ENCODE measurements at regions not wholly inside any gene's neighbourhood (a gene's known extent, or its start where the extent isn't known, plus 50 kb on each side); places are given as distances from the start of the nearest gene placed in this dataset.

DNA sequence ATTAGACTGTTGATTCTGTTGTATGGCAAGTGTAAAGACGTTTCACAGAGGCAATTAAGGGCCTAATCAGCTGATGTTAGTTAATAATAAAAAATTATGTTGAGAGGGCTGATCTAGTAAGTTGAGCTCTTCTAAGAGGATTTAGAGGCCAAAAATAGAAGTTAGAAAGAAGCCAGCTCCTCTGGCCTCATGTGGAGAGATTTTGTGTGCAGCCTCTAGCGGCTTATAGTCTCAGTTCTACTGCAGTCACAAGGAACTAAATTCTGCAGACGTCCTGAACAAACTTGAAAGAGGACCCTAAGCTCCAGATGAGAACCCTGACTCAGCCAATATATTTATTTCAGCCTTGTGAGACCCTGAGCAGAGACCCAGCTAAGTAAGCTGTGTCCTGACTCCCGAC lies 498.6 kb downstream of the BTBD3 start:
- DNase-seq (ENCODE audit: low spot score, unreplicated experiment) = no peak
- TF ChIP-seq, protein P1, sequence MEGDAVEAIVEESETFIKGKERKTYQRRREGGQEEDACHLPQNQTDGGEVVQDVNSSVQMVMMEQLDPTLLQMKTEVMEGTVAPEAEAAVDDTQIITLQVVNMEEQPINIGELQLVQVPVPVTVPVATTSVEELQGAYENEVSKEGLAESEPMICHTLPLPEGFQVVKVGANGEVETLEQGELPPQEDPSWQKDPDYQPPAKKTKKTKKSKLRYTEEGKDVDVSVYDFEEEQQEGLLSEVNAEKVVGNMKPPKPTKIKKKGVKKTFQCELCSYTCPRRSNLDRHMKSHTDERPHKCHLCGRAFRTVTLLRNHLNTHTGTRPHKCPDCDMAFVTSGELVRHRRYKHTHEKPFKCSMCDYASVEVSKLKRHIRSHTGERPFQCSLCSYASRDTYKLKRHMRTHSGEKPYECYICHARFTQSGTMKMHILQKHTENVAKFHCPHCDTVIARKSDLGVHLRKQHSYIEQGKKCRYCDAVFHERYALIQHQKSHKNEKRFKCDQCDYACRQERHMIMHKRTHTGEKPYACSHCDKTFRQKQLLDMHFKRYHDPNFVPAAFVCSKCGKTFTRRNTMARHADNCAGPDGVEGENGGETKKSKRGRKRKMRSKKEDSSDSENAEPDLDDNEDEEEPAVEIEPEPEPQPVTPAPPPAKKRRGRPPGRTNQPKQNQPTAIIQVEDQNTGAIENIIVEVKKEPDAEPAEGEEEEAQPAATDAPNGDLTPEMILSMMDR (IDR thresholded peaks at IDR 0.05; ENCODE audit: unreplicated experiment) = no peak
- Mint-ChIP-seq H3K27ac (no peak overlapping the region), H3K4me1 (ENCODE audit: low read depth) (peaks cover 18% of the 10 kb centered on the region), H3K9me3 (ENCODE audit: low read depth) (no peaks in the 10 kb centered on the region), H3K4me3 (ENCODE audit: low read depth) (no peak overlapping the region), H3K27me3 (no peaks in the 10 kb centered on the region), H3K36me3 (ENCODE audit: insufficient read depth) (no peaks in the 10 kb centered on the region)

DNA sequence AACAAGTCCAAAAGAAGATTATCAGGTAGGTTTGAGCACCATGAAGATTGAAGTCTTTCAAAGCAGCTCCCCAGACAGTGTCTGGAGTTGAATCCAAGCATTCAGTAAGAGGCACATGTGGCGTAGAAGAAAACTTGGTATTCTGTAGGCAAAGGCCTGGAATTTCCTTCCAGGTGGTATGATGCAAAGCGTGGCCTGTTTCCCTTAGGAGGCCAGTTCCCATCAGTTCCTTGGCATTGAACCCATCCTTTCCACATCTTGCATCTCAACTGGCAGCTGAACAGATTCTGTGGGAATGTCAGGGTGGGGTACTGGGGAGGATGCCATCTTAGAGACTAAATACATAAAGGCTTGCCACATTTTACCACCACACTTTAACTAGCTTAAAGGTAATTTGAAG lies 516.0 kb downstream of the BTBD3 start:
- no peak for DNase-seq (ENCODE audit: low spot score, unreplicated experiment)
- Mint-ChIP-seq H3K4me1 (ENCODE audit: low read depth) (no peaks in the 10 kb centered on the region), H3K27me3 (no peaks in the 10 kb centered on the region), H3K9me3 (ENCODE audit: low read depth) (no peaks in the 10 kb centered on the region), H3K4me3 (ENCODE audit: low read depth) (no peak overlapping the region), H3K27ac (no peak overlapping the region), H3K36me3 (ENCODE audit: insufficient read depth) (no peaks in the 10 kb centered on the region)
- TF ChIP-seq, protein P1 (IDR thresholded peaks at IDR 0.05; ENCODE audit: unreplicated experiment) = no peak

DNA sequence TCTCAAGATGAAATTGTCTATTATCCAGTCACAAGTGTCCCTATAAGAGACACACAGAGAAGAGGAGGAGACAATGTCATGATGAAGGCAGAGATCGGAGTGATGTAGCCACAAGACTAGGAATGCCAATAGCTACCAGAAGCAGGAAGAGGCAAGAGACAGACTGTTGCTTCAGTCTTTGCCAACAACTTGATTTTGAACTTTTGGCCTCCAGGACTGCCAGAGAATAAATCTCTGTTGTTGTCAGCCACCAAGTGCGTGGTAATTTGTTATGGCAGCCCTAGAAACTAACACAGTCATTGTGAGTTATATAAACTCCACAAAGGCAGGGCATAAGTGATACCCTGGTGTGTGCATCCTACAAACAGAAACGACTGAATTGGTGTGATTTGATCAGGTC lies 517.0 kb downstream of the BTBD3 start:
- TF ChIP-seq, protein P1 (IDR thresholded peaks at IDR 0.05; ENCODE audit: unreplicated experiment) = no peak
- Mint-ChIP-seq H3K27me3 (no peaks in the 10 kb centered on the region), H3K9me3 (ENCODE audit: low read depth) (no peaks in the 10 kb centered on the region), H3K27ac (no peak overlapping the region), H3K4me3 (ENCODE audit: low read depth) (no peak overlapping the region), H3K4me1 (ENCODE audit: low read depth) (no peaks in the 10 kb centered on the region), H3K36me3 (ENCODE audit: insufficient read depth) (no peaks in the 10 kb centered on the region)
- DNase-seq (ENCODE audit: low spot score, unreplicated experiment) = no peak

DNA sequence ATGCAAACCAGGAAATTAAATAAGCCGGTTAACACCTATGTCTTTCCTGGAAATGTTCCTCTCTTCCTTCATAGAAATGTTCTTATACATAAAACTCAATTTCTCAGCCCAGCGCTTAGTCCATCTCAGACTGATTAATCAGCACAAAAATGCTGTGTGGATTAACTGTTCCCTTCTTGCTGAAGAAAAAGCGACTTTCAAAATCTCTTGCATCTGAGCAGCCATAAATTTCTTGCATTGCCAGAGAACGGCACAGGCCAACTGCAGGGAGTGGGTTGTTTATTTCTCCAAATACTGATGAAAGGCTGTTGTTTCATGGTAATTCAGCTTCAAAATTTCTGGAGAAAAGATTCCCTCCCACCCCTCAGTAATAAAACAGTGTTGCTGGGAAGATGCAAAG lies 517.6 kb downstream of the BTBD3 start:
- no peak overlapping the region for H3K4me3 Mint-ChIP-seq (ENCODE audit: low read depth)
- H3K36me3 Mint-ChIP-seq (ENCODE audit: insufficient read depth) = no peaks in the 10 kb centered on the region
- no peak overlapping the region for H3K27ac Mint-ChIP-seq
- H3K4me1 Mint-ChIP-seq (ENCODE audit: low read depth) = peaks cover 2% of the 10 kb centered on the region
- TF ChIP-seq, protein P1 (IDR thresholded peaks at IDR 0.05; ENCODE audit: unreplicated experiment) = no peak
- no peaks in the 10 kb centered on the region for H3K27me3 Mint-ChIP-seq
- DNase-seq (ENCODE audit: low spot score, unreplicated experiment) = no peak
- no peaks in the 10 kb centered on the region for H3K9me3 Mint-ChIP-seq (ENCODE audit: low read depth)

DNA sequence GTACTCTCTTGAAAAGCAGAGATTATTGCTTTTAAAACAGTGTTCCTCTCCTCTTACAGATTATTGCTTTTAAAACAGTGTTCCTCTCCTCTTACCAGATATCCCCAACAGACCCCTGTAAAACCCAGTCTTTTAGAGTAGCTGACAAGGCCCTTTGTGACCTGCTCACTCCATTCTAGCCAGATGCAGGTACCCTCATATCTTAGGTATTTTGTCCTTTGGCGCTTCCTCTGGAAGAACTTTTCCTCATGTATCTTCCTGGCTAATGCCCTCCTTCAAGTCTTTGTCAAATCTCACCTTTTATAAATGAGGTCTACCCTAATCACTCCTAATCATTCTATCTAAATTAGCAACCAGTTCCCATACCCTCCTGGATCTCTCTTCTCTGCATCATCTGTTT lies 536.0 kb downstream of the BTBD3 start:
- TF ChIP-seq, protein P1 (IDR thresholded peaks at IDR 0.05; ENCODE audit: unreplicated experiment) = no peak
- peaks cover 15% of the 10 kb centered on the region for H3K9me3 Mint-ChIP-seq (ENCODE audit: low read depth)
- no peak overlapping the region for H3K27ac Mint-ChIP-seq
- H3K36me3 Mint-ChIP-seq (ENCODE audit: insufficient read depth) = peaks cover 6% of the 10 kb centered on the region
- H3K4me1 Mint-ChIP-seq (ENCODE audit: low read depth) = no peaks in the 10 kb centered on the region
- no peak overlapping the region for H3K4me3 Mint-ChIP-seq (ENCODE audit: low read depth)
- H3K27me3 Mint-ChIP-seq = no peaks in the 10 kb centered on the region
- no peak for DNase-seq (ENCODE audit: low spot score, unreplicated experiment)

Data from progenitor cell of endocrine pancreas (in vitro differentiated cells).